ENCODE measurements at regions not wholly inside any gene's neighbourhood (a gene's known extent, or its start where the extent isn't known, plus 50 kb on each side); places are given as distances from the start of the nearest gene placed in this dataset.

- no peak for DNase-seq
Measured at GRCh38 chr9:12612211-12612770, 80.9 kb upstream of the TYRP1 start.

- DNase-seq: no peak
Measured at GRCh38 chr9:12613071-12613470, 80.1 kb upstream of the TYRP1 start.

GRCh38 chr9:12614488-12614887, 78.7 kb upstream of the TYRP1 start:
- DNase-seq: no peak

GRCh38 chr9:12618956-12619355, 74.2 kb upstream of the TYRP1 start:
- DNase-seq: no peak

GRCh38 chr9:12625844-12626243, 67.3 kb upstream of the TYRP1 start:
- DNase-seq: no peak

GRCh38 chr9:12627096-12627495, 66.1 kb upstream of the TYRP1 start:
- DNase-seq: no peak

GRCh38 chr9:12628546-12628945, 64.6 kb upstream of the TYRP1 start:
- no peak for DNase-seq

- DNase-seq: no peak
Measured at GRCh38 chr9:12629067-12629466, 64.1 kb upstream of the TYRP1 start.

GRCh38 chr9:12631866-12632265, 61.3 kb upstream of the TYRP1 start:
- no peak for DNase-seq

GRCh38 chr9:12633016-12633765, 60.0 kb upstream of the TYRP1 start:
- no peak for DNase-seq

GRCh38 chr9:12640016-12640587, 53.1 kb upstream of the TYRP1 start:
- DNase-seq: peak; percentile 81

- DNase-seq: peak; percentile 86
Measured at GRCh38 chr9:12640866-12641636, 52.1 kb upstream of the TYRP1 start.
